Globus pallidus (tissue), 1 donor: ENCODE measurements at regions not wholly inside any gene's neighbourhood (a gene's known extent, or its start where the extent isn't known, plus 50 kb on each side); places are given as distances from the start of the nearest gene placed in this dataset.
"Not testable (repeated sequence)": the region's sequence is repeated elsewhere in the genome, so short reads cannot be mapped to it uniquely, and the experiment has no call there.

Source experiments
- DNase-seq: peaks from one replicate; pipeline ENCODE4 v3.0.0-alpha.2; 2015; ENCODE audit warnings: low spot score

- DNase-seq, result no peak
Observed at GRCh38 chr21:19993268-19993667, 1004.9 kb upstream of the NCAM2 start.

- DNase-seq, result no peak
Observed at GRCh38 chr21:19995253-19995652, 1003.0 kb upstream of the NCAM2 start.

GRCh38 chr21:19998453-19998852 lies 999.8 kb upstream of the NCAM2 start:
- no peak for DNase-seq

- DNase-seq, result no peak
Observed at GRCh38 chr21:19999369-20000272, 998.6 kb upstream of the NCAM2 start.

GRCh38 chr21:20004367-20004766 lies 993.8 kb upstream of the NCAM2 start:
- no peak for DNase-seq

GRCh38 chr21:20010691-20011200 lies 987.5 kb upstream of the NCAM2 start:
- no peak for DNase-seq

- no peak for DNase-seq
Observed at GRCh38 chr21:20013851-20014250, 984.4 kb upstream of the NCAM2 start.

- DNase-seq, result no peak
Observed at GRCh38 chr21:20016435-20017005, 981.7 kb upstream of the NCAM2 start.

GRCh38 chr21:20020026-20020425 lies 978.2 kb upstream of the NCAM2 start:
- no peak for DNase-seq

GRCh38 chr21:20023193-20023592 lies 975.0 kb upstream of the NCAM2 start:
- DNase-seq, result no peak

- no peak for DNase-seq
Observed at GRCh38 chr21:20024741-20025140, 973.5 kb upstream of the NCAM2 start.

- DNase-seq, result no peak
Observed at GRCh38 chr21:20026543-20026942, 971.7 kb upstream of the NCAM2 start.

GRCh38 chr21:20030390-20030789 lies 967.8 kb upstream of the NCAM2 start:
- no peak for DNase-seq

GRCh38 chr21:20031807-20032206 lies 966.4 kb upstream of the NCAM2 start:
- no peak for DNase-seq

- DNase-seq, result peak; percentile 16
Observed at GRCh38 chr21:20040768-20041167, 957.4 kb upstream of the NCAM2 start.

GRCh38 chr21:20045197-20045596 lies 953.0 kb upstream of the NCAM2 start:
- DNase-seq, result no peak

GRCh38 chr21:20048130-20048837 lies 949.9 kb upstream of the NCAM2 start:
- not testable (repeated sequence) for DNase-seq

GRCh38 chr21:20083336-20083735 lies 914.9 kb upstream of the NCAM2 start:
- DNase-seq, result no peak

- no peak for DNase-seq
Observed at GRCh38 chr21:20083925-20084324, 914.3 kb upstream of the NCAM2 start.

GRCh38 chr21:20086508-20086907 lies 911.7 kb upstream of the NCAM2 start:
- no peak for DNase-seq

- DNase-seq, result no peak
Observed at GRCh38 chr21:20106368-20106767, 891.8 kb upstream of the NCAM2 start.

GRCh38 chr21:20108016-20108415 lies 890.2 kb upstream of the NCAM2 start:
- DNase-seq, result no peak
